K562 (cell line): ENCODE measurements at regions not wholly inside any gene's neighbourhood (a gene's known extent, or its start where the extent isn't known, plus 50 kb on each side); places are given as distances from the start of the nearest gene placed in this dataset.

Experiments
- ATAC-seq: fragments of 200-7000 bp; cut with Tn5 transposase; 3 replicates; pipeline ENCODE4 v1.9.1; 2020; ENCODE audit warnings: moderate library complexity
- BruUV-seq: library from RNA; stranded (reverse); fragments of 400-500 nt; replicated peaks from 2 replicates; lab custom pipeline; 2021; lab: Mats Ljungman, UMichigan
- CTCF ChIA-PET: fragments of 300-600 bp; formaldehyde crosslinking; extraction: SDS; loops from one replicate; lab custom pipeline; 2021; ENCODE audit warnings: low intra/inter-chr PET ratio; lab: Yijun Ruan, JAX
- POLR2A ChIA-PET: fragments of 300-600, 350-650 bp; sonication (Branson Sonifier 250); formaldehyde crosslinking; extraction: SDS; loops from one replicate; lab custom pipeline; 2021; ENCODE audit warnings: antibody characterized with exemption, inconsistent platforms; lab: Yijun Ruan, JAX
- DNase-seq, 4 experiments: peaks; one replicate each; pipeline versions ENCODE4 v3.0.0 to v3.0.0-alpha.2; 2011 to 2018; ENCODE audit warnings: low spot score in 3 of 4, mixed read lengths in 3 of 4; ENCODE audit errors: extremely low read depth in 1 of 4
- FAIRE-seq: peaks from 2 replicates; lab custom pipeline; 2011; peaks lifted over from hg19 to GRCh38; lab: Jason Lieb, UNC
- H2AFZ ChIP-seq: 2 replicates; pipeline ENCODE4 v1.6.0; 2011; ENCODE audit warnings: low read depth, low read length, control low read depth, inconsistent platforms
- H3K27ac ChIP-seq: fragments of 200-600 bp; 3 replicates; pipeline ENCODE4 v1.8.0; 2011; ENCODE audit warnings: low read depth, mild to moderate bottlenecking, control low read depth, inconsistent platforms, low read length, moderate library complexity, mixed read lengths; ENCODE audit errors: extremely low read depth
- H3K27me3 ChIP-seq, 2 experiments: fragments of 300-600 bp in 1 of 2; 2 replicates in 1 of 2; 3 replicates in 1 of 2; pipeline versions ENCODE4 v1.6.0 to v1.8.0; 2011; ENCODE audit warnings: inconsistent platforms in 2 of 2, low read length in 2 of 2, mild to moderate bottlenecking in 1 of 2, mixed read lengths in 1 of 2, moderate library complexity in 1 of 2; ENCODE audit not compliant: control insufficient read depth in 2 of 2, insufficient read depth in 2 of 2
- H3K36me3 ChIP-seq: fragments of 300-600 bp; 3 replicates; pipeline ENCODE4 v1.8.0; 2011; ENCODE audit warnings: mild to moderate bottlenecking, low read length, inconsistent platforms; ENCODE audit not compliant: control insufficient read depth, insufficient read depth
- H3K4me1 ChIP-seq, 2 experiments: fragments of 200-600 bp in 1 of 2; replicated peaks in 1 of 2; 2 replicates in 1 of 2; 3 replicates in 1 of 2; pipeline versions ENCODE4 v1.5.1 to v1.8.0; 2011; ENCODE audit warnings: inconsistent platforms in 2 of 2, low read length in 2 of 2, mild to moderate bottlenecking in 1 of 2, mixed read lengths in 1 of 2, moderate library complexity in 1 of 2; ENCODE audit not compliant: control insufficient read depth in 2 of 2, insufficient read depth in 2 of 2
- H3K4me2 ChIP-seq: 2 replicates; pipeline ENCODE4 v1.6.1; 2011; ENCODE audit warnings: low read length, control low read depth, inconsistent platforms, mixed read lengths; ENCODE audit not compliant: insufficient read depth
- H3K4me3 ChIP-seq: fragments of 200-600 bp; sonication (generic), shearing (Covaris generic); 2 replicates; pipeline ENCODE4 v1.5.1; 2016; ENCODE audit warnings: control low read depth, inconsistent platforms
- H3K79me2 ChIP-seq: fragments of 200-600 bp; 3 replicates; pipeline ENCODE4 v1.8.0; 2011; ENCODE audit warnings: low read length, inconsistent platforms; ENCODE audit not compliant: control insufficient read depth, insufficient read depth
- H3K9ac ChIP-seq, 2 experiments: 2 replicates each; pipeline versions ENCODE4 v1.6.0 to v1.6.1; 2011; ENCODE audit warnings: low read depth in 2 of 2, low read length in 2 of 2, control low read depth in 1 of 2, inconsistent platforms in 1 of 2, mild to moderate bottlenecking in 1 of 2, mixed read lengths in 1 of 2; ENCODE audit not compliant: insufficient read depth in 1 of 2
- H3K9me1 ChIP-seq: one replicate; pipeline ENCODE4 v1.6.0; 2011; ENCODE audit warnings: inconsistent platforms, mild to moderate bottlenecking, low read length, moderate library complexity; ENCODE audit not compliant: control insufficient read depth, insufficient read depth
- H3K9me3 ChIP-seq: replicated peaks from 2 replicates; pipeline ENCODE4 v1.5.1; 2011; ENCODE audit warnings: low read depth, low read length, inconsistent platforms; ENCODE audit not compliant: control insufficient read depth, insufficient read depth
- H4K20me1 ChIP-seq: replicated peaks from 2 replicates; pipeline ENCODE4 v1.6.1; 2011; ENCODE audit warnings: low read length, inconsistent platforms, mixed read lengths; ENCODE audit not compliant: control insufficient read depth, insufficient read depth
- ATF1 ChIP-seq, 2 experiments: fragments of 450-650 bp in 1 of 2; IDR thresholded peaks; 2 replicates each; pipeline ENCODE4 v1.6.1; 2016; ENCODE audit warnings: missing compliant biosample characterization in 1 of 2, missing genetic modification characterization in 1 of 2
- ATF7 ChIP-seq: fragments of 450-650 bp; IDR thresholded peaks from 2 replicates; pipeline ENCODE4 v1.7.1; 2014; ENCODE audit warnings: mild to moderate bottlenecking, moderate library complexity
- BRD4 ChIP-seq: fragments of 200-600 bp; sonication (generic); IDR thresholded peaks from 2 replicates; pipeline ENCODE4 v1.6.1; 2017; ENCODE audit warnings: inconsistent platforms
- C11orf30 ChIP-seq: fragments of 450-650 bp; IDR thresholded peaks from 2 replicates; pipeline ENCODE4 v1.6.1; 2016; ENCODE audit warnings: low read depth, mild to moderate bottlenecking
- E2F5 ChIP-seq: sonication (generic); formaldehyde crosslinking; IDR thresholded peaks from 2 replicates; pipeline ENCODE4 v1.8.0; 2022; ENCODE audit warnings: mild to moderate bottlenecking, missing genetic modification reagents
- EP300 ChIP-seq: IDR thresholded peaks from 2 replicates; pipeline ENCODE4 v1.6.1; 2012; ENCODE audit warnings: low read length, improper control_type of control experiment
- ETS2 ChIP-seq: IDR thresholded peaks from 2 replicates; pipeline ENCODE4 v1.6.1; 2016; ENCODE audit warnings: borderline replicate concordance, missing genetic modification characterization, mild to moderate bottlenecking, moderate library complexity, missing compliant biosample characterization; ENCODE audit not compliant: poor library complexity, severe bottlenecking
- EZH2 ChIP-seq: IDR thresholded peaks from 2 replicates; pipeline ENCODE4 v1.6.1; 2012; ENCODE audit warnings: low read depth, mild to moderate bottlenecking, inconsistent platforms, low read length, borderline replicate concordance
- MCM2 ChIP-seq: fragments of 450-650 bp; IDR thresholded peaks from 2 replicates; pipeline ENCODE4 v1.6.1; 2017; ENCODE audit warnings: low read depth, mild to moderate bottlenecking
- NCOA6 ChIP-seq: fragments of 450-650 bp; IDR thresholded peaks from 2 replicates; pipeline ENCODE4 v1.6.1; 2017; ENCODE audit warnings: mild to moderate bottlenecking
- PKNOX1 ChIP-seq: fragments of 450-650 bp; IDR thresholded peaks from 2 replicates; pipeline ENCODE4 v1.6.1; 2016
- SMARCB1 ChIP-seq: IDR thresholded peaks from 2 replicates; pipeline ENCODE4 v1.6.1; 2011; ENCODE audit warnings: improper control_type of control experiment, low read depth; ENCODE audit not compliant: insufficient read length
- SNRNP70 ChIP-seq: fragments of 200-400 bp; formaldehyde crosslinking; optimal IDR thresholded peaks from 2 replicates; pipeline ENCODE3; 2017; ENCODE audit warnings: low read depth, low read length
- ZBTB11 ChIP-seq, 3 experiments: fragments of 200-800 bp in 1 of 3; fragments of 250-450 bp in 1 of 3; fragments of 450-650 bp in 1 of 3; sonication (Bioruptor Pico) in 1 of 3; sonication (Bioruptor generic) in 1 of 3; formaldehyde crosslinking in 1 of 3; IDR thresholded peaks; 2 replicates each; pipeline versions ENCODE4 v1.6.1 to v1.8.0; 2016 to 2022; ENCODE audit warnings: mild to moderate bottlenecking in 2 of 3, missing genetic modification characterization in 2 of 3, missing compliant biosample characterization in 1 of 3, moderate library complexity in 1 of 3
- WGBS: fragments of 100-300 bp; shearing (Covaris generic); methylation state at CpG from one replicate; pipeline ENCODE4 v1.1.6; 2016; ENCODE audit warnings: low coverage, mixed read lengths; ENCODE audit not compliant: insufficient coverage; ENCODE audit errors: missing lambda C conversion rate; 5-methylcytosine and 5-hydroxymethylcytosine counted together
- in situ Hi-C: fragments of 300-500 bp; cut with MboI; formaldehyde crosslinking; loops from 4 replicates; pipeline ENCODE4 v1.15.0; 2018; ENCODE audit warnings: inconsistent platforms, mixed read lengths
- intact Hi-C: fragments of 100-400 bp; cut with micrococcal nuclease; formaldehyde crosslinking; loops from 2 replicates; pipeline ENCODE4 v1.14.2; 2022

GRCh38 chr1:101308935-101309333 is 72.1 kb downstream of the S1PR1 start:
- H3K9me1 ChIP-seq, result no peaks in the 10 kb centered on the region
- WGBS, result 3% methylated on average over 7 of the region's 8 CpGs
- H3K9me3 ChIP-seq, result no peaks in the 10 kb centered on the region
- no peak for DNase-seq
- intact Hi-C loops, result loop anchor here (1.0 kb wide), 1 partner anchor 48 kb away; no protein-coding TSS in a partner anchor
- in situ Hi-C loops, result no loop called here
- no peak for ATAC-seq
- H3K79me2 ChIP-seq, result no peaks in the 10 kb centered on the region
- H3K36me3 ChIP-seq, result no peaks in the 10 kb centered on the region
- no peaks in the 10 kb centered on the region for H4K20me1 ChIP-seq
- no peak for FAIRE-seq
- ChIA-PET POLR2A (interaction anchor here (1.5 kb wide), 1 partner anchor 9 kb away, joined by 4 read pairs; no protein-coding TSS in a partner anchor), CTCF (interaction anchor here (0.6 to 1.8 kb wide), 2 partner anchors 48 to 141 kb away, joined by 3 to 12 read pairs; no protein-coding TSS in a partner anchor)
- H3K4me1 ChIP-seq, result 0 out of 5 replicates have a peak, but pooled peaks cover 0 to 2% of the 10 kb centered on the region in 2 experiments
- no peak overlapping the region for H3K4me2 ChIP-seq
- no peak overlapping the region for H2AFZ ChIP-seq
- BruUV-seq, result no TSS peak
- no peak overlapping the region for H3K9ac ChIP-seq
- no peak overlapping the region for H3K27ac ChIP-seq
- no peak overlapping the region for H3K4me3 ChIP-seq
- H3K27me3 ChIP-seq, result peaks cover 0 to 20% of the 10 kb centered on the region in 2 experiments; a peak in 4 of 5 replicates
- no peak for TF ChIP-seq ATF1 (CRISPR knock-in tag; IDR thresholded peaks at IDR 0.05)
- TF ChIP-seq ATF1 (tag; IDR thresholded peaks at IDR 0.05), result no peak
- no peak for TF ChIP-seq SMARCB1
- no peak for TF ChIP-seq ETS2 (tag)
- TF ChIP-seq BRD4, result no peak
- TF ChIP-seq NCOA6, result no peak
- no peak for TF ChIP-seq E2F5 (CRISPR knock-in tag)
- TF ChIP-seq SNRNP70, result no peak
- no peak for TF ChIP-seq C11orf30
- no peak for TF ChIP-seq MCM2
- no peak for TF ChIP-seq ATF7
- no peak for TF ChIP-seq EZH2
- TF ChIP-seq PKNOX1, result no peak
- no peak for TF ChIP-seq EP300
- TF ChIP-seq ZBTB11 (CRISPR knock-in tag; IDR thresholded peaks at IDR 0.05), result no peak
